Neural cell (in vitro differentiated cells): ENCODE measurements at regions not wholly inside any gene's neighbourhood (a gene's known extent, or its start where the extent isn't known, plus 50 kb on each side); places are given as distances from the start of the nearest gene placed in this dataset.

ENCODE experiments used
- H2AFZ ChIP-seq: fragments of 200-600, 300-800 bp; sonication (generic), shearing (Covaris generic); 2 replicates; pipeline ENCODE4 v1.6.0; 2014; ENCODE audit warnings: low read depth, mild to moderate bottlenecking, antibody characterized with exemption, low read length, moderate library complexity
- H3F3A ChIP-seq: fragments of 200-600 bp; shearing (Covaris generic); 2 replicates; pipeline ENCODE4 v1.6.1; 2016; ENCODE audit warnings: mild to moderate bottlenecking, moderate library complexity, mixed read lengths, antibody characterized with exemption, low read length; ENCODE audit not compliant: insufficient read depth, poor library complexity, severe bottlenecking
- H3K27ac ChIP-seq: fragments of 200-600, 300-800 bp; sonication (generic), shearing (Covaris generic); 2 replicates; pipeline ENCODE4 v1.5.1; 2014; ENCODE audit warnings: mild to moderate bottlenecking, low read length, moderate library complexity
- H3K27me3 ChIP-seq: fragments of 300-800, 200-600 bp; sonication (generic), shearing (Covaris generic); 2 replicates; pipeline ENCODE4 v1.6.0; 2014; ENCODE audit warnings: mild to moderate bottlenecking, low read depth, low read length, moderate library complexity; ENCODE audit not compliant: insufficient read depth
- H3K36me3 ChIP-seq: fragments of 300-800, 200-600 bp; sonication (generic), shearing (Covaris generic); 2 replicates; pipeline ENCODE4 v1.5.1; 2014; ENCODE audit warnings: mild to moderate bottlenecking, antibody characterized with exemption, low read length, moderate library complexity; ENCODE audit not compliant: insufficient read depth
- H3K4me2 ChIP-seq: fragments of 300-800, 200-600 bp; sonication (generic), shearing (Covaris generic); 2 replicates; pipeline ENCODE4 v1.6.0; 2014; ENCODE audit warnings: mild to moderate bottlenecking, low read length
- H3K4me3 ChIP-seq: fragments of 300-800, 200-600 bp; sonication (generic), shearing (Covaris generic); 2 replicates; pipeline ENCODE4 v1.5.1; 2014; ENCODE audit warnings: mild to moderate bottlenecking, low read length, moderate library complexity
- H3K79me2 ChIP-seq: fragments of 200-600 bp; shearing (Covaris generic); replicated peaks from 2 replicates; pipeline ENCODE4 v1.6.0; 2014; ENCODE audit warnings: mild to moderate bottlenecking, low read length, moderate library complexity; ENCODE audit not compliant: insufficient read depth
- H3K9ac ChIP-seq: fragments of 300-800, 200-600 bp; sonication (generic), shearing (Covaris generic); 2 replicates; pipeline ENCODE4 v1.6.1; 2016; ENCODE audit warnings: mild to moderate bottlenecking, low read length, mixed read lengths
- H3K9me2 ChIP-seq: fragments of 200-600 bp; shearing (Covaris generic); 2 replicates; pipeline ENCODE4 v1.6.1; 2016; ENCODE audit warnings: mild to moderate bottlenecking, low read length, mixed read lengths; ENCODE audit not compliant: insufficient read depth
- H3K9me3 ChIP-seq: fragments of 200-600, 300-800 bp; sonication (generic), shearing (Covaris generic); 2 replicates; pipeline ENCODE4 v1.6.1; 2016; ENCODE audit warnings: mild to moderate bottlenecking, mixed run types, low read length, moderate library complexity, mixed read lengths
- H4K20me1 ChIP-seq: fragments of 200-600 bp; shearing (Covaris generic); 2 replicates; pipeline ENCODE4 v1.6.1; 2016; ENCODE audit warnings: mild to moderate bottlenecking, mixed run types; ENCODE audit not compliant: insufficient read depth
- EP300 ChIP-seq: fragments of 450-650 bp; conservative IDR thresholded peaks from 2 replicates; pipeline ENCODE4 v1.6.1; 2014; ENCODE audit warnings: antibody characterized with exemption, mild to moderate bottlenecking, moderate library complexity; ENCODE audit not compliant: poor library complexity, severe bottlenecking
- EZH2 ChIP-seq: fragments of 200-600, 300-800 bp; shearing (Covaris generic), sonication (generic); IDR thresholded peaks from 2 replicates; pipeline ENCODE4 v1.6.1; 2014; ENCODE audit warnings: antibody characterized with exemption, low read length, borderline replicate concordance, mild to moderate bottlenecking; ENCODE audit not compliant: insufficient read depth, poor library complexity, severe bottlenecking
- MXI1 ChIP-seq: fragments of 450-650 bp; conservative IDR thresholded peaks from 2 replicates; pipeline ENCODE4 v1.6.1; 2014; ENCODE audit warnings: antibody characterized with exemption, mild to moderate bottlenecking; ENCODE audit not compliant: poor library complexity, severe bottlenecking
- POLR2AphosphoS5 ChIP-seq: IDR thresholded peaks from 2 replicates; pipeline ENCODE4 v1.6.1; 2012
- RAD21 ChIP-seq: fragments of 450-650 bp; conservative IDR thresholded peaks from 2 replicates; pipeline ENCODE4 v1.6.1; 2014; ENCODE audit warnings: antibody characterized with exemption, mild to moderate bottlenecking, moderate library complexity
- REST ChIP-seq: IDR thresholded peaks from 2 replicates; pipeline ENCODE4 v1.6.1; 2012; ENCODE audit warnings: borderline replicate concordance
- SMC3 ChIP-seq: fragments of 450-650 bp; conservative IDR thresholded peaks from 2 replicates; pipeline ENCODE4 v1.6.1; 2014; ENCODE audit warnings: antibody characterized with exemption, mild to moderate bottlenecking, moderate library complexity; ENCODE audit not compliant: poor library complexity
- TAF1 ChIP-seq: IDR thresholded peaks from 2 replicates; pipeline ENCODE4 v1.6.1; 2012; ENCODE audit warnings: low read depth

DNA sequence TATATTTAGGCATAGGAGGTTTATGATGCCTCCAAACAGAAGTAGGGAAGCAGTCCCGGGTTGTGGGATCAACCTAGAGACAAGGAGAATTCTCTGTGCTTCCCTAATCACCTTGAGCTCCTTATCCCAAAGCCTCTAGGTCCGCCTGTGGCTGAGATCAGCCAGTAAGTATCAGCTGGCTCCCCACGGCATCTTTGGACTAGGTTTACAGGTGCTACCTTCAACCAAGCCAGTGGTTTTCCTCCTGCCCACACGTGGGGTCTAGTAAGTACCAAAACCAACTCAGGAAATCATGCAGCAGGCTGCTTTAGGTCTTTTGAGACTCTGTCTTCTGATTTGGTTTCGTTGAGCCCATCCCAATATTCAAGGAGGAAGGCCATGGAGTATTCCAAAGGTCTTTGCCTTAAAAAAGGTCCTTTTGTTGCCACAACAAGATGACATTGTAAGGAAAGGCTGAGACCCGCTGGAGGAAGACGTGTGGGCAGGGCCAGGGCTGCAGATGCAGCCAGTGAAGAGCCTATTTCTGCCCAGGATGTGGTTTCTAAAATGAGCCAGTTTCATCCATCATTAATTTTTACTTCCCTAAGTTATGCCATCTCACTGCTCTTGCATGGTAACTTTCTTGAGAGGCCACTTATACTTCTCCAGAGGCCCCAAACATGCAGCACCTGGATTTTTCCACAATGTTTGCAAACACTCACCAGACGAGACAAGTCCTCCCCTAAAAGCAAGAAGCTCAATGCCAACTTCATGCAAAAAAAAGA, 248.7 kb downstream of the RNF152 start:
- TF ChIP-seq EZH2 = no peak
- no peak for TF ChIP-seq EP300
- no peak for TF ChIP-seq RAD21
- H3K9me3 ChIP-seq = no peaks in the 10 kb centered on the region
- no peaks in the 10 kb centered on the region for H3K27me3 ChIP-seq
- H3K4me2 ChIP-seq = no peak overlapping the region
- H3K9ac ChIP-seq = no peak overlapping the region
- H3K9me2 ChIP-seq = no peaks in the 10 kb centered on the region
- H3K27ac ChIP-seq = no peak overlapping the region
- no peaks in the 10 kb centered on the region for H4K20me1 ChIP-seq
- no peaks in the 10 kb centered on the region for H3K79me2 ChIP-seq
- H3F3A ChIP-seq = no peaks in the 10 kb centered on the region
- no peaks in the 10 kb centered on the region for H3K36me3 ChIP-seq
- no peak overlapping the region for H3K4me3 ChIP-seq
- H2AFZ ChIP-seq = no peak overlapping the region

DNA sequence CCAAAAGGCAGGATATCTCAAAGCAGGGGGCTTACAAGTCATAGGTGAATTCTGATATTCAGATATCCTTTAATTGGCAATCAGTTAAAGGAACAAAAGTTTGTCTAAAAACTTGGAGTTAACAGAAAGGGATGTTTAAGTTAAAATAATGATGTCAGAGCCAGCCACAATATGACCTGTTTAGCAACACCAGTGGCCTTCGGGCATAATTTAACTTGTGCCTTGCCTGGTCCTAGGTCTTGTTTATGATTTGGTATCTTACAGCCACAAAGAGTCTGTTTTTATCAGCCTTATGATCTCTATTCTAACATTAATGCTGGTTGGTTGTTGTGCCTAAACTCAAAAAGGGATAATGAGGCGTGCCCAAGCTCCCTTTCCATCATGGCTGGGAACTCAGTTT, 252.9 kb downstream of the RNF152 start:
- H3K79me2 ChIP-seq = no peaks in the 10 kb centered on the region

DNA sequence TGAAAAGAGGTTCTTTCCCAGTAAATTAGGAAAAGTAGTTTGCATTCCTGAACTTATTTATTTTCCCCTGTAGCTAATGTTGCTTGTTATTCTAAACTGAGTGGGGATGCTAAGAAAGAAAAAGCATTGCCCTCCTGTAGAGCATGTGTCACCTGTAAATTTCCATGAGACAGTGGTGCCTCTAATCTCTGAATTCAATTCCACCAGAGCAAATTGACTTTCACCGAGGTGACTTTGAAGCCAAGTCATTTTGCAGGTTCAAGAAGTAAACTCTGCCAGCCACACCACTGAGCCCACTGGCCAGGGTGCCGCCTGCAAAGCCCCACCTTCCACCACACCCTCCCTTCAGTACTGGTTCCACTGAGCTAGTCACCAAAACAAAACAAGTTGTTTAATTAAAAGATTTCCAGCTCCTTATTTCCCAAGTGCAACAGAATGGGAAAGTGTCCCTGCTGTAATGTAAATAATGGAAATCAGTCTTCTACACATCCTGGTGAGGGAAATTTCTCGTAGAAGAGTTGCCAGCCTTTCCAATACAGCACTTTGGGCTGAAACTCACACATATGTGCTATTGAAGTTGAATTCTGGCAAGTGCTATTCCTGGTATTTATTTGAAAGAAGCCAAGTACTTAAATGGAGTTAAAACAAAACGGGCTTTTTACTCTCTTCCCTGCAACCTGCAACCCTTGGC, 254.8 kb downstream of the RNF152 start:
- H3K4me2 ChIP-seq = no peak overlapping the region
- no peaks in the 10 kb centered on the region for H3K79me2 ChIP-seq
- H3F3A ChIP-seq = no peaks in the 10 kb centered on the region
- H3K9ac ChIP-seq = no peak overlapping the region
- no peaks in the 10 kb centered on the region for H3K27me3 ChIP-seq
- H3K27ac ChIP-seq = no peak overlapping the region
- H4K20me1 ChIP-seq = no peaks in the 10 kb centered on the region
- H3K9me2 ChIP-seq = no peaks in the 10 kb centered on the region
- H2AFZ ChIP-seq = no peak overlapping the region
- H3K36me3 ChIP-seq = no peaks in the 10 kb centered on the region
- H3K9me3 ChIP-seq = no peaks in the 10 kb centered on the region
- H3K4me3 ChIP-seq = no peak overlapping the region
- TF ChIP-seq RAD21 (no peak), POLR2AphosphoS5 (no peak), REST (no peak), MXI1 (no peak), EZH2 (no peak), TAF1 (no peak), SMC3 (no peak)

More for the DNA sequence above, 252.9 kb downstream of the RNF152 start:
- no peak overlapping the region for H3K9ac ChIP-seq
- no peaks in the 10 kb centered on the region for H4K20me1 ChIP-seq
- H3K9me2 ChIP-seq = no peaks in the 10 kb centered on the region
- H3K4me3 ChIP-seq = no peak overlapping the region
- H3K4me2 ChIP-seq = no peak overlapping the region
- H3F3A ChIP-seq = no peaks in the 10 kb centered on the region
- no peaks in the 10 kb centered on the region for H3K9me3 ChIP-seq
- no peaks in the 10 kb centered on the region for H3K36me3 ChIP-seq
- H2AFZ ChIP-seq = no peak overlapping the region
- no peak overlapping the region for H3K27ac ChIP-seq
- no peak for TF ChIP-seq MXI1
- TF ChIP-seq TAF1 = no peak
- no peak for TF ChIP-seq RAD21
- H3K27me3 ChIP-seq = no peaks in the 10 kb centered on the region
